ENCODE measurements at regions not wholly inside any gene's neighbourhood (a gene's known extent, or its start where the extent isn't known, plus 50 kb on each side); places are given as distances from the start of the nearest gene placed in this dataset.

GRCh38 chr14:104467641-104468040, 111.9 kb upstream of the C14orf180 start:
- no peak for TF ChIP-seq CTCF (IDR thresholded peaks at IDR 0.05)
- no peak for TF ChIP-seq POLR2A (IDR thresholded peaks at IDR 0.05)
- no peak for TF ChIP-seq EP300 (IDR thresholded peaks at IDR 0.05)
